ENCODE measurements at regions not wholly inside any gene's neighbourhood (a gene's known extent, or its start where the extent isn't known, plus 50 kb on each side); places are given as distances from the start of the nearest gene placed in this dataset.

DNA sequence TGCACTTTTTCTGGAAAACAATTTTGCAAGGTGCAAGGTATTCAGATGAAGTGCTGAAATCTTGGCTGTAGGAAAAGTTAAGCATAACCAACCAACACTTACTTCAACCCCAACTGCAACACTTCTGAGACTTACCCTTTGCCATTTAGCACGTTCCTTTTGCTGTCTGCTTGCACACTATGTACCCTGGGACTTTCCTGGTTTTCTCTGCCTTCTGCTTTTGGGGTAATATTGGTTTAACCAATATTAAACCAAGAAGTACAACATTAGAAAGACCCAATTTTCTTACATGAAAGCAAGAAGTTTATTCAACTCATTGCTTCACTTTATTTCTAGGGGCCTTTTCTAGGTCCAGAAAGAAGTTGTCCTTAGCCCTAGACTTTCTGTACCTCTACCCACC is 193.0 kb downstream of the HLX start:
- DNase-seq = no peak

DNA sequence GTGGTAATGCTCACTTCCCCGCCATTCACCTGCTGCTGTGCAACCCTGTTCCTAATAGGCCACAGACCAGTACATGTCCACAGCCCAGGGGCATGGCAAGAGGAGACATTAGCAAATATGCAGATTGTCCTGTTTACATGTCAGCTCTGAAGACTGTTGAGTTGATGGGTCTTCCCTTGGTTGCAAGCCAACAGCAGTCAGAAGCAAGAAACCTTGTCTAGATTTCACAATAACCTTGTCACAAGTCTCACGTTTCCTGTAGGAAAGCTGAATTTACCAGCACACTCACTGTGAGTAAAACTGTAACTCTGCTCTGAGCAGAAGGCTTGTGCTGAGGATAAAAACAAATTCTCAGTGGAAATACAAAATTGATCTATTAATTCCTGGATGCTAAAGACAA is 195.1 kb downstream of the HLX start:
- DNase-seq = no peak

GRCh38 chr1:221075911-221076310 is 196.7 kb downstream of the HLX start:
- DNase-seq = no peak

DNA sequence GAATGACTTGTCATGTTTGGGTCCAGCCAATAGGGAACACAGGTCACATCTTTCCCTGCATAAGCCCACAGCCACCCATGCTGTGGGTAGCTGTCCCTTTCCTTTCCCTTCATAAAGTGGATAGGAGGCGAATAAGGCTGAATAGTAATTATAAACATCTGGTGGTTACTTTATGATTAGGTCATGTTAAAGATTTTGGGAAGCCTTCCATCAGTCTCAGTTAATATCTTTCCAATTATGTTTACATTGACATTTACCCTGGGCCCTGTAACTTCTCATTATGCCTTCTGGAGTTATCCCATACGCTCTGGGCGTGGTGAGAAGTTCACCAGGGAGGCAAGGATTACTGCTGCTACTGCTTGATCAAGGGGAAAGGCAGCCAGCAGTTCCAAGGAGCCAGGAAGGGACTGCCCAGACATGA is 197.2 kb downstream of the HLX start:
- no peak for DNase-seq

GRCh38 chr1:221078260-221078965 is 199.2 kb downstream of the HLX start:
- no peak for DNase-seq

GRCh38 chr1:221083902-221084301 is 204.7 kb downstream of the HLX start:
- no peak for DNase-seq

GRCh38 chr1:221084681-221085080 is 205.4 kb downstream of the HLX start:
- DNase-seq = no peak

- DNase-seq = no peak
Measured at GRCh38 chr1:221085701-221086375, 206.6 kb downstream of the HLX start.

- DNase-seq = no peak
Measured at GRCh38 chr1:221087919-221088318, 208.7 kb downstream of the HLX start.

DNA sequence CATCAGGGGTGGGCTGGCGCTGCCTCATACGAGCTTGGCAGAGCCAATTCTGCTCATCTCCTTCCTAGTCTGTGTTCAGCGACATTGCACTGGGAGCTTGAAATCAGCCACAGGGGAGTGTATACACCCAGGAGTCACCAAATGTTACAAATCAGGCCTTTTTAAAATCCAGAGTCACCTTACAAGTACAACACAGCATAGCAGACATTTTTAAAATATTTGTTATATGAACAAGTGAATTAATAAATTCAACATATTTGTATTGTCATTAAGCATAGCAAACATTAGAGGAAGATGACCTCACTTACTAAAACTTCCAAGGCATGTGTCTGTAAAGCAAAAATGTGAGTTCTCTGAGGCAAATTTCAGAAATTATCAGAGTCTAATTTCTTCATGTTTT is 210.0 kb downstream of the HLX start:
- no peak for DNase-seq

GRCh38 chr1:221089803-221090202 is 210.6 kb downstream of the HLX start:
- DNase-seq = no peak

- DNase-seq = no peak
Measured at GRCh38 chr1:221093903-221094791, 214.9 kb downstream of the HLX start.

DNA sequence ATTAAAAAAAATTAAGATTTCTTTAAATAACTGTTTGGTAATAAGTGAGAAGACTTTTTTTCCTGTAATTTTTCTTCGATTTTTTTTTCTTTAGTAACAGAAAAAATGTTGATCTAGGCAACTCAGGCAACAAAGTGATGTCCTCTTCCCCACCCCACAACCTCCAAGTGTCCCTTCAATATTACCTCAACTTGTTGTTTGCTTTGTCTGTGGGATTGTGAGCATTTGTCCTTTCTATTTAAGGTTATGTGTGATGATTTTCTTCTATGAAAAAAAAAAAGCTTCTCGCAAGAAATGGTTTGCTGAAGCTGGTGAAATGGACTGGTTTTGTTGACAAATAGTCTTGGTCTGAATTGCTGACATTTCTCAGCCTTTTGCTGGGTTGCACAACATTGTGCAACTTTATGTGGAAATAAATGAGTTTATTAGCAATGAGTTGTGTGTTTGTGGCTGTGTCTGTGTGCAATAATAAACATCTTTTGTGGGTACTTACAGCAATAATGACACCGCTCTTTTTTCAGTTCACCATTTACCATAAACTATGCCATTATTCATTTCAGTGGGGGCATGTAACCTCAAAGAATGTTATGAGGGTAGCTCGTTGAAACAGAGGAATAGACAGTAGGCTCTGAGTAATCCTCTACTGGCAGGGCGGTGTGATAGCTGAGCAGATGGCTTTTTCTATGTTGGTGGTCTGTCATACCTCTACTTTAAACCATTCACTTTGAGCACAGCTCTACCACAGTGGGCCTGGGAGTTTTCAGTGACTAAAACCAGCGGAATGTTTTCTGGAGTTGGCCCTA is 218.4 kb downstream of the HLX start:
- DNase-seq = no peak

DNA sequence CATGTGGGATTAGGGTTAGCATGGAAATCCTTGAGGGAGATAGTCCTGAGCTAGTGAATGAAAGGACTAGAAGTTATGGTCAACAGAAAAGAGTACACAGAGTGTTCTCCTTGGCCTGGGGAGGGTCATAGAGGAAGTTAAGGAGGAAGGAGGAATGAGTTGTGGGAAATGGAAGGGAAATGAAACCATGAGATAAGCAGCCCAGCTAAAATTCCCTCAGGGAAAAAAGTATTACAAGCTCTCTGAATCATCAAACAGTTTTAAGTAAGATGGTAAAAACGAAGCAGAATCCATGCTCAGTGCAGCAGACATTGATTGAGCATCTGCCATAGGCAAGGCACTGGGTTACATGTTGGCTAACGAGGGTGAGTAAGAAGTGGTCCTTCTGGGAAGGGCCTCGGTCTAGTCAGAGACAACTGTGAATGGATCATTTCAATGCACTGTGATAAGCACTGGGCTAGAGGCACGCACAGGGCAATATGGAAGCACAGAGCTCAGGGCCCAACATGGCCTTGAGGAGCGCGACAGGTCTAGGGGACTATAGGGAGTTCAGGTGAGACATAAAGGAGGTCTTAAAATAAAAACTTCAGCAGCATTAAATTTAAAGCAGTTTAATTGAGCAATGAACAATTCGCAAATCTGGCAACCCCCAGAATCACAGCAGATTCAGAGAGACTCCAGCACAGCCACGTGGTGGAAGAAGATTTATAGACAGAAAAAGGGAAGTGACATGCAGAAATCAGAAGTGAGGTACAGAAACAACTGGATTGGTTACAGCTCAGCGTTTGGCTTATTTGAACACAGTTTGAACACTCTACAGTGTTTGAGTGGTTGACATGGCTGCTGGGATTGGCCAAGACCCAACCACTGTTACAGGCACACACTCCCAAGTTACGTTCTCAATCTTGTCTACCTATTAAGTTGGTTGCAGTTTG is 219.5 kb downstream of the HLX start:
- no peak for DNase-seq

GRCh38 chr1:221099747-221100595 is 220.7 kb downstream of the HLX start:
- DNase-seq = no peak

- no peak for DNase-seq
Measured at GRCh38 chr1:221100611-221101010, 221.4 kb downstream of the HLX start.

- no peak for DNase-seq
Measured at GRCh38 chr1:221101807-221102605, 222.8 kb downstream of the HLX start.

GRCh38 chr1:221104596-221104995 is 225.4 kb downstream of the HLX start:
- no peak for DNase-seq

GRCh38 chr1:221105578-221105977 is 226.3 kb downstream of the HLX start:
- DNase-seq = no peak

- DNase-seq = no peak
Measured at GRCh38 chr1:221106616-221107015, 227.4 kb downstream of the HLX start.
